CD4-positive, alpha-beta T cell (primary cell): ENCODE measurements at regions not wholly inside any gene's neighbourhood (a gene's known extent, or its start where the extent isn't known, plus 50 kb on each side); places are given as distances from the start of the nearest gene placed in this dataset.

ENCODE experiments used
- ATAC-seq: fragments of 200-7000 bp; cut with Tn5 transposase; one replicate; pipeline ENCODE4 v1.10.0; 2022; ENCODE audit warnings: mild to moderate bottlenecking; ENCODE audit not compliant: poor library complexity
- CTCF ChIA-PET: fragments of 350-600 bp; sonication (Branson Sonifier 250); formaldehyde crosslinking; loops from one replicate; lab custom pipeline; 2021; ENCODE audit warnings: antibody characterized with exemption, inconsistent platforms; lab: Charles Lee
- POLR2A ChIA-PET: fragments of 350-600 bp; sonication (Branson Sonifier 250); formaldehyde crosslinking; loops from one replicate; lab custom pipeline; 2021; ENCODE audit warnings: antibody characterized with exemption, inconsistent platforms; lab: Charles Lee
- DNase-seq, 14 experiments: peaks; one replicate each; pipeline ENCODE4 v3.0.0-alpha.2; 2013 to 2020; ENCODE audit warnings: mixed read lengths in 2 of 14
- H3K27ac ChIP-seq, 2 donors: one replicate each; pipeline versions ENCODE4 v1.5.1 to v1.7.0; 2013; ENCODE audit warnings: low read length in 2 of 2, low read depth in 1 of 2, mild to moderate bottlenecking in 1 of 2
- H3K27me3 ChIP-seq, 2 experiments: 1 replicate in 1 of 2; 2 replicates in 1 of 2; pipeline versions ENCODE4 v1.6.1 to v1.7.0; 2013; ENCODE audit warnings: low read length in 2 of 2, control low read depth in 1 of 2, mild to moderate bottlenecking in 1 of 2, moderate library complexity in 1 of 2; ENCODE audit not compliant: insufficient read depth in 2 of 2, control insufficient read depth in 1 of 2
- H3K36me3 ChIP-seq: one replicate; pipeline ENCODE4 v1.6.1; 2013; ENCODE audit warnings: low read length, control low read depth; ENCODE audit not compliant: insufficient read depth
- H3K4me1 ChIP-seq: one replicate; pipeline ENCODE4 v1.6.1; 2013; ENCODE audit warnings: low read length, control low read depth; ENCODE audit not compliant: insufficient read depth
- H3K4me3 ChIP-seq: one replicate; pipeline ENCODE4 v1.5.1; 2013; ENCODE audit warnings: mild to moderate bottlenecking, low read length, moderate library complexity
- H3K9me3 ChIP-seq, 2 experiments: 1 replicate in 1 of 2; 2 replicates in 1 of 2; pipeline versions ENCODE4 v1.6.1 to v1.7.0; 2013; ENCODE audit warnings: low read length in 2 of 2, mild to moderate bottlenecking in 2 of 2, control low read depth in 1 of 2, moderate library complexity in 1 of 2; ENCODE audit not compliant: control insufficient read depth in 1 of 2, insufficient read depth in 1 of 2
- H3K27ac Mint-ChIP-seq: one replicate; pipeline ENCODE4 v1.8.0; 2020; ENCODE audit warnings: mixed read lengths
- H3K27me3 Mint-ChIP-seq: one replicate; pipeline ENCODE4 v1.8.0; 2021; ENCODE audit warnings: mixed read lengths
- H3K36me3 Mint-ChIP-seq: one replicate; pipeline ENCODE4 v1.8.0; 2021; ENCODE audit warnings: low read depth, mixed read lengths
- H3K4me1 Mint-ChIP-seq: one replicate; pipeline ENCODE4 v1.8.0; 2021; ENCODE audit warnings: low read depth, mixed read lengths
- H3K4me3 Mint-ChIP-seq: one replicate; pipeline ENCODE4 v1.8.0; 2020; ENCODE audit warnings: mild to moderate bottlenecking, mixed read lengths
- H3K9me3 Mint-ChIP-seq: one replicate; pipeline ENCODE4 v1.8.0; 2020; ENCODE audit warnings: mixed read lengths
- CTCF ChIP-seq: fragments of 200-600 bp; IDR thresholded peaks from one replicate; pipeline ENCODE4 v1.8.0; 2022; ENCODE audit warnings: antibody characterized with exemption, mild to moderate bottlenecking
- intact Hi-C, 2 experiments: fragments of 100-400 bp; cut with DNase I in 1 of 2; cut with micrococcal nuclease in 1 of 2; formaldehyde crosslinking; loops; one replicate each; pipeline versions ENCODE4 v1.15.1 to v1.9.0; 2023 to 2025; cut with DNase I, micrococcal nuclease

- Histone ChIP-seq H3K36me3 (no peaks in the 10 kb centered on the region), H3K4me3 (no peak overlapping the region), H3K27me3 (no peaks in the 10 kb centered on the region), H3K27ac (no peak overlapping the region), H3K4me1 (peaks cover 32% of the 10 kb centered on the region), H3K9me3 (peaks cover 0 to 5% of the 10 kb centered on the region in 2 experiments)
- ChIA-PET CTCF (no interaction called here), POLR2A (interaction anchor here (3.6 kb wide), 1 partner anchor 23 kb away, joined by 18 read pairs; no protein-coding TSS in a partner anchor)
- Mint-ChIP-seq H3K4me3 (no peak overlapping the region), H3K4me1 (peaks cover 40% of the 10 kb centered on the region), H3K27ac (no peak overlapping the region), H3K27me3 (no peaks in the 10 kb centered on the region), H3K9me3 (no peaks in the 10 kb centered on the region), H3K36me3 (no peaks in the 10 kb centered on the region)
- no peak for ATAC-seq
- no peak for TF ChIP-seq CTCF
- DNase-seq = no peak
- intact Hi-C loops = no loop called here
Measured at GRCh38 chr10:129058664-129059155, 408.3 kb upstream of the MGMT start.

- Mint-ChIP-seq H3K9me3 (no peaks in the 10 kb centered on the region), H3K4me3 (no peak overlapping the region), H3K36me3 (no peaks in the 10 kb centered on the region), H3K27ac (no peak overlapping the region), H3K27me3 (no peaks in the 10 kb centered on the region), H3K4me1 (peaks cover 40% of the 10 kb centered on the region)
- no peak for TF ChIP-seq CTCF
- Histone ChIP-seq H3K36me3 (no peaks in the 10 kb centered on the region), H3K4me1 (peaks cover 32% of the 10 kb centered on the region), H3K27ac (no peak overlapping the region), H3K9me3 (peaks cover 0 to 5% of the 10 kb centered on the region in 2 experiments), H3K4me3 (no peak overlapping the region), H3K27me3 (no peaks in the 10 kb centered on the region)
- POLR2A ChIA-PET = interaction anchor here (3.6 kb wide), 1 partner anchor 24 kb away, joined by 18 read pairs; no protein-coding TSS in a partner anchor
- DNase-seq = no peak
- no peak for ATAC-seq
- intact Hi-C loops = no loop called here
- CTCF ChIA-PET = no interaction called here
Measured at GRCh38 chr10:129059977-129060376, 407.1 kb upstream of the MGMT start.

- Histone ChIP-seq H3K27me3 (no peaks in the 10 kb centered on the region), H3K4me1 (peaks cover 16% of the 10 kb centered on the region), H3K27ac (no peak overlapping the region), H3K9me3 (no peaks in the 10 kb centered on the region), H3K36me3 (no peaks in the 10 kb centered on the region), H3K4me3 (no peak overlapping the region)
- H3K9me3 Mint-ChIP-seq = no peaks in the 10 kb centered on the region
- H3K4me1 Mint-ChIP-seq = peaks cover 17% of the 10 kb centered on the region
- intact Hi-C loops = no loop called here
- ATAC-seq (no peak), DNase-seq (no peak)
- no peak for TF ChIP-seq CTCF
- no peak overlapping the region for H3K27ac Mint-ChIP-seq
- ChIA-PET CTCF (no interaction called here), POLR2A (no interaction called here)
- no peaks in the 10 kb centered on the region for H3K27me3 Mint-ChIP-seq
- H3K4me3 Mint-ChIP-seq = no peak overlapping the region
- no peaks in the 10 kb centered on the region for H3K36me3 Mint-ChIP-seq
Measured at GRCh38 chr10:129063212-129063611, 403.8 kb upstream of the MGMT start.
